ENCODE measurements at regions not wholly inside any gene's neighbourhood (a gene's known extent, or its start where the extent isn't known, plus 50 kb on each side); places are given as distances from the start of the nearest gene placed in this dataset.

DNA sequence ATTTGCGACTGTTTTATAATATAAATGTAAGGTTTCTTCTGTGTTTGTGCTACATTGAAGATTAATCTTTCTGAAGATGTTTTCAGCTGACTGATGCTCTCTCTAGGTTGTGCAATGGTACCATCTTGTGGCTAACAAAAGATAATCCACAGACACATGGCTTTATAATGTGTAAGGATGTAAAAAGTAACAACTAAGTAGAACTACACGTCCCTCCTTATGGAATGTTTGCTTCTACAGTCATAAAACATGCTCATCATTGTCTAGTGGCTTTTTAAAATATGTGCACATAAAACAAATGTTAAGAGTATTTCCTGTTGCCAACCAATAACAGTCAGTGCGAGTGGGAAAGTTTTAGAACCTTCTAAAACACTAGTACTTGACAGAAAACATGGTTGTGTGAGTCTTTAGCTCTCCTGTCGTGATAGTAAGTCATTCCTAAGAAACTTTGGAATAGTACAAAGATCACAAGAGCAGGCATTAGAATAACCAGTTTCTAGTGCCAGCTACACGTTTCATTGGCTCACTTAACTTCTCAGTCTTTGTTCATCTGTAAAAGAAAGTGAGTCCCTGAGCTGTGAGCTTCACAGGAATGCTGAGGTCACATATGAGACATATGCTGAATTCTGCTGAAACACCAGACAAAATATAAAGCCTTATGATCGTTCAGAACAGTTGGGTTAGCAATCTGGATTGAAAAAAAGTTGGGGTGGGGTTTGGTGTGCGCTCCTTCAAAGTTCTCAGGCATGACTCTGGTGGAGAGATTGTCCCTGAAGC lies 75.7 kb upstream of the GLIS3 start:
- no peak overlapping the region for H3K4me3 ChIP-seq (ENCODE audit: low read depth, low read length)
- DNase-seq (ENCODE audit: low read depth): peak; percentile 56
- TF ChIP-seq, protein P1, sequence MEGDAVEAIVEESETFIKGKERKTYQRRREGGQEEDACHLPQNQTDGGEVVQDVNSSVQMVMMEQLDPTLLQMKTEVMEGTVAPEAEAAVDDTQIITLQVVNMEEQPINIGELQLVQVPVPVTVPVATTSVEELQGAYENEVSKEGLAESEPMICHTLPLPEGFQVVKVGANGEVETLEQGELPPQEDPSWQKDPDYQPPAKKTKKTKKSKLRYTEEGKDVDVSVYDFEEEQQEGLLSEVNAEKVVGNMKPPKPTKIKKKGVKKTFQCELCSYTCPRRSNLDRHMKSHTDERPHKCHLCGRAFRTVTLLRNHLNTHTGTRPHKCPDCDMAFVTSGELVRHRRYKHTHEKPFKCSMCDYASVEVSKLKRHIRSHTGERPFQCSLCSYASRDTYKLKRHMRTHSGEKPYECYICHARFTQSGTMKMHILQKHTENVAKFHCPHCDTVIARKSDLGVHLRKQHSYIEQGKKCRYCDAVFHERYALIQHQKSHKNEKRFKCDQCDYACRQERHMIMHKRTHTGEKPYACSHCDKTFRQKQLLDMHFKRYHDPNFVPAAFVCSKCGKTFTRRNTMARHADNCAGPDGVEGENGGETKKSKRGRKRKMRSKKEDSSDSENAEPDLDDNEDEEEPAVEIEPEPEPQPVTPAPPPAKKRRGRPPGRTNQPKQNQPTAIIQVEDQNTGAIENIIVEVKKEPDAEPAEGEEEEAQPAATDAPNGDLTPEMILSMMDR (IDR thresholded peaks at IDR 0.05; ENCODE audit: control insufficient read depth, extremely low read depth, insufficient read depth): peak; percentile 80

DNA sequence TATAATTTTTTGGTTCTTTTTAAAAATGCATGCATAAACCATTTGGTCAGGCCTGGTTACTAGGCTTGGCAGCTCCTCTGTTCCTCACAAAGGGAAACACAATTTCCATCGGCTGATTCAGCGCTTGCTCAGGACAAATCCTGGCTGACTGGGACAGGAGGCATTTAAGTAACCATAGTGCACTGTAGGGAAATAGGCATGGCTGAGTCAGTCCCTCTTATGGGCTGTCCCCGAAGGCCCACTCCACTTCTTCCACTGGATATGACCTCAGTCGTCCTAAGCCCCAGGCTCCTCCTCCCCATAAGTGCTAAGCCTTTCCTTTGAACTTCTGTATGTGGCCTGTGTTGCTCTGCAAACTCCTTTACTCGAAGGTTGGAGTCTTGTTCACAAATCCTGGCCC lies 71.2 kb upstream of the GLIS3 start:
- TF ChIP-seq, protein P1 (IDR thresholded peaks at IDR 0.05; ENCODE audit: control insufficient read depth, extremely low read depth, insufficient read depth): no peak
- DNase-seq (ENCODE audit: low read depth): no peak
- no peak overlapping the region for H3K4me3 ChIP-seq (ENCODE audit: low read depth, low read length)

DNA sequence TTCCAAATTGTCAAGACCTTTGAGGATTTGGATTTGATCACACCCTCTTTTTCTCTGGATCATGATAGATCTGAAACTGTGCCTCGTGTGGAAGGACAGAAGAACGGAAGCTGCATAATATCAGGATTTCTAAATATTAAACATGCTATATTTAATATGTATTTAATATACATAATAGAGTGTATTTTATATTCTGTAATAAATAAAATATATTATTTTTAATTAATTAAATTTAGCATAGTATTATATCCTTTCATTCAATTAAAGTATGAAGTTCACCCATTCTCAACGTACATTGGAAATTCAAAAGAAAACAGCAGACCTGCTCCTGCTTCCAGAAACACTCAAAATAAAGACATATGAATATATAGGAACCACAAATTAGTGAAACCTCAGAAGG lies 70.6 kb upstream of the GLIS3 start:
- H3K4me3 ChIP-seq (ENCODE audit: low read depth, low read length): no peak overlapping the region
- DNase-seq (ENCODE audit: low read depth): no peak
- TF ChIP-seq, protein P1 (IDR thresholded peaks at IDR 0.05; ENCODE audit: control insufficient read depth, extremely low read depth, insufficient read depth): no peak

DNA sequence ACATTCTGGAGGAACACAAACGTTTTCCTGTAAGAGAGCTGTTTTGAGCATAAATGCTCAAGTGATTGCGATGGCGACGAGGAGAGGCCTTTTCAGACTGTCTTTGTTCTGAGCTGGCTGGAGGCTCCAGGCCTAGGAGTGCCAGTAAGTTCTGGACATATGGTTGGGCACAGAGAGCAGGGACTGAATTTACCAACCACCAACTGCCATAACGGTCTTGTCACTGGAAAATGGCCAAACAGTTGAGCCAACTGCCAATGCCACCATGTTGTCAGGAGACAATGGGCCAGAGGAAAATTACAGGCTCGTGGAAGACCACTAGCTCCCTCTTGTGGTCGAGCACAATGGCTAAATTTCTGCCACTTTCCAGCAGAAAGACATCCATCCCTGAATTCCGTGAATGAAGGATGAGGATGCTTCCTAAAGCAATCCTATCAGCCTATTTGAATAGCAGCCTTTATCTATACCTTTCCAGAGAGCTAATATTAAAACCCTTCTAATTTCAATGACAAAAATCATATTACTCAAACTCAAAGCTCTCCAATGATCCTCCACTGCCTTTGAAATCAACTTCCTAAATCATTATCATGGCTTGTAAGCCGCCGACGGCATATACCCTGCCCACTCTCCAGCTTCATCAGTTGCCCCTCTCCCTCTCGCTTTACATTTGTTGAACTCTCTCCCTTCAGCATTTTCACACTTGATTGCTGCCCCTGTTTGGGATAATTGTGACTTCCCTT lies 66.9 kb upstream of the GLIS3 start:
- no peak overlapping the region for H3K4me3 ChIP-seq (ENCODE audit: low read depth, low read length)
- no peak for DNase-seq (ENCODE audit: low read depth)
- TF ChIP-seq, protein P1 (IDR thresholded peaks at IDR 0.05; ENCODE audit: control insufficient read depth, extremely low read depth, insufficient read depth): peak; percentile 82

DNA sequence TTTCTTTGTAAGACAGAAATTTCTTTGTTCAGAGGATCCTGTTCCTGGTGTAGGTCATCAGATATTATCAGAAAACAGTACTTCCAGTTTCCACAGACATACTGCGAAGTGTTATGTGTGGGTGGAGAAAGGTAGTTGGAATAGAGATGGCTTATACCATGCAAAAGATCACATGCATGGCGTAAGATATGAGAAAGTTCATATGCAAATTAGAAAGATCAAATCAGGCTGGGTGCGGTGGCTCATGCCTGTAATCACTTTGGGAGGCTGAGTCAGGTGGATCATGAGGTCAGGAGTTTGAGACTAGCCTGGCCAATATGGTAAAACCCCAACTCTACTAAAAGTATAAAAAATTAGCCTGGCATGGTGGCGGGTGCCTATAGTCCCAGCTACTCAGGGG lies 65.2 kb upstream of the GLIS3 start:
- TF ChIP-seq, protein P1 (IDR thresholded peaks at IDR 0.05; ENCODE audit: control insufficient read depth, extremely low read depth, insufficient read depth): no peak
- H3K4me3 ChIP-seq (ENCODE audit: low read depth, low read length): no peak overlapping the region
- DNase-seq (ENCODE audit: low read depth): no peak

DNA sequence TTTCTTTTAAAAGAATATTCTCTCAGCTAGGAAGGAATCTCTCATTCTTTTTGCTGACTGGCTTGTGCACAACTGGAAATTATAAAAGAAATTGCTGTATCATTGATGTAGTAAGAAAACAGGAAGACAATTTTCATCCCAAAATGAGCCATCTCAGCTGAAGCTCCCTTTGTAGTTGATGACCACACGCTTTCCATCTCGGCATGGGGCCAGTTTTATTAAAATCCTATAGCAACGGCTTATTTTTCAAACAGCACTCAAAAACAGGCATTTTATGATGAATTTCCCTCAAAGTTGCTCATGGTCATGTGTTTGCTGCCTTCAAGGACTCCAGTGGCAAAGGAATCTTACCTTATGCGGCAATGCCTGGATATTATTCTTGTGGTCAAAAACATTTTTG lies 62.4 kb upstream of the GLIS3 start:
- H3K4me3 ChIP-seq (ENCODE audit: low read depth, low read length): no peak overlapping the region
- no peak for DNase-seq (ENCODE audit: low read depth)
- TF ChIP-seq, protein P1 (IDR thresholded peaks at IDR 0.05; ENCODE audit: control insufficient read depth, extremely low read depth, insufficient read depth): no peak
